ENCODE measurements at regions not wholly inside any gene's neighbourhood (a gene's known extent, or its start where the extent isn't known, plus 50 kb on each side); places are given as distances from the start of the nearest gene placed in this dataset.
"Not testable (repeated sequence)": the region's sequence is repeated elsewhere in the genome, so short reads cannot be mapped to it uniquely, and the experiment has no call there.

DNA sequence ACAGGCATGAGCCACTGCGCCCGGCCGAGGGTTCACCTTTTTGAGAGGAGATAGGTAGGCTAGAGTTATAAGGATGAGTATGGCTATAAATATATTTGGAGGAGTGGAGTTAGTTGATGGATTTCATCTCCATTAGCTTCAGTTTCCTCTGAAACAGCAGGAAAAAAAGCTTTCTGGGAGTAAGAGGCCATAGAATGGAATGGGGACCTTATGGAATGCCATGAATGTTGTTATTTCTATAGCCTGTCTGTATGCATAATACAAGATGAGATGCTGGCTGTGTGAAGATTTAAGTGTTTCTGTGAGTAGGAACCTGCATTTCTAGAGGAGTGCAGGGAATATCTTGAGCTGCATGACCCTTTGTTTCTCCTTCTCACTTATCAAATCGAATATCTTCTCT lies 114.9 kb upstream of the ARX start:
- DNase-seq: no peak

DNA sequence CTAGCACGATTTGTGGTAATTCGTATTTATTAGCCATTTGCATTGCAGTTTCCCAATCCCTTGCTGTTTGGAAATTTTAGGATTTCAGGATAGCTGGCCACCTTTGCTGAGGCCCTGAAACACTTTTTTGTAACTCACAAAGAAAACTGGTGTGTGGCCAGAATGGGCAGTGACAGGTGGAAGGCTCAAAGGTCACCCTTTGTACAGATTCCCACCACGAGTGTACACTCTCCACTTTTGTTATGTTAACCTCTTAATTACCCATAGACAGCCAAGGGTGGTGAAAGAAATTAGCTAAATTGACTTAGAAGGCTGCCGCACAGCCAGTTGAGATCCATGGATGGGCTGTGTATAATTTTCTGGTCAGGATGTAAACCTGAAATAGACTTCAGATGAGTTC lies 109.7 kb upstream of the ARX start:
- DNase-seq: no peak

DNA sequence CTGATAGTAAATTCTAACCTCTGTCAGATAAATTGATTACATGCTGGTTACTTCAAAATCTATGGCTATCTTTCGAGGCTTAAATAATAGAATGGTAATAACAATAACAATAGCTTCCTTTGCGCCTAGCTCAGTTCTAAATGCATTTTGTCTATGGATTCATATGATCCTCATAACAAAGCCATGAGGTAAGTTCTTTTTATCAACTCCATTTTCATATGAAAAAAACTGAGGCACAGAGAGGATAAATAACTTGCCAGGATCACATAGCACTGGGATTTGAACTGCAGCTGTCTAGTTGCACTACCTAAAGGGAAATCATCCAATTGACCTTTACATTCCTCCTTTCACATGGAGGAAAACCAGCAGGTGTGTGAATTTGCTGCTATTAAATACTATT lies 108.6 kb upstream of the ARX start:
- DNase-seq: no peak

DNA sequence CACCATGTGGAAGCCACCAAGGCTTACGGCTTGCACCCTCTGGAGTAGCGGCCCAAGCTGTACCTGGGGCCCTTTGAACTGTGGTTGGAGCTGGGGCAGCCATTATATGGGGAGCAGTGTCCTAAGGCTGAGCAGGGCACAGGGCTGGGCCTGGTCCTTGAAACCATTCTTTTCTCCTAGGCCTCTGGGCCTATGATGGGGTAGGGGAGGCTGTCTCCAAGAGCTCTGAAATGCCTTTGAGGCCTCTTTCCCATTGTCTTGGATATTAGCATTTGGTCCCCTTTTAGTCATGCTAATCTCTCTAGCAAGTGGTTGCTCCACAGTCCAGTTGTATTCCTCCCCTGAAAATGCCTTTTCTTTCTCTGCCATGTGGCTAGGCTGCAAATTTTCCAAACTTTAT lies 96.4 kb upstream of the ARX start:
- DNase-seq: no peak

DNA sequence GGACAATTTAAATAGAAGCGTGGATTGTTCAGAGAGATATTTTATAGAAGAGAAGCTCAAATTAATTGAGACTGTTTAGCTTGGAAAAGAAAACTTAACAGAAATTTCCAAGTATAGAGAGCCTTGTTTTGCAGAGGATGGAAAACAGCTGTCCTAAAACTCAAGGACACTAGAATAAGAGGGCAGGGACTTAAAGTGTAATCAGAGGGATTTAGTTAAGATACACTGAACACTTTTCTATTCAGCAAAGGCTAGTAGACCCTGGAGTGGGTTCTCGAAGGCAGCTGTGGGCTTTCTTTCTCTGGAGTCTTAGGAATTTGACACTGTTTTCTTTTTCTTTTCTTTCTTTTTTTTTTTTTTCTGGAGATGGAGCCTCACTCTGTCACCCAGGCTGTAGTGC lies 92.7 kb upstream of the ARX start:
- no peak for DNase-seq

DNA sequence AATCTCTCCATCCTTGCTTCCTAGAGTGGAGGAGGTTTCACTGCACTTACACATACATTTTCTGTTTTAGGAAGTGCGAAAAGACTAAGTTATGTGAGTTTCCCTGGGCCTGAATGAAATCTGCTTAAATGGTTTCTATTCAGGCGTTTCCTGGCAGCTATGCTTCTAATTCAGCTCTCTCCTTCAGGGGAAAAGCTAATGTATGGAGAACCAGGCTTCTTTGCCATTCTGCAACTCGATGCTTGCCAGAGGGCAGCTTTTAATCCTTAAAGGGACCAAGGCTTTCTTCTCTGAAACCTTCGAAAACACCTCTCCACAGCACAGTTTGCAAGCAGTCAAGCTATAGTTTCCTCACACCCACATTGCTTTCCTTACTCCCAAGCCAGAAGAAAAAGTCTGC lies 89.5 kb upstream of the ARX start:
- DNase-seq: no peak

DNA sequence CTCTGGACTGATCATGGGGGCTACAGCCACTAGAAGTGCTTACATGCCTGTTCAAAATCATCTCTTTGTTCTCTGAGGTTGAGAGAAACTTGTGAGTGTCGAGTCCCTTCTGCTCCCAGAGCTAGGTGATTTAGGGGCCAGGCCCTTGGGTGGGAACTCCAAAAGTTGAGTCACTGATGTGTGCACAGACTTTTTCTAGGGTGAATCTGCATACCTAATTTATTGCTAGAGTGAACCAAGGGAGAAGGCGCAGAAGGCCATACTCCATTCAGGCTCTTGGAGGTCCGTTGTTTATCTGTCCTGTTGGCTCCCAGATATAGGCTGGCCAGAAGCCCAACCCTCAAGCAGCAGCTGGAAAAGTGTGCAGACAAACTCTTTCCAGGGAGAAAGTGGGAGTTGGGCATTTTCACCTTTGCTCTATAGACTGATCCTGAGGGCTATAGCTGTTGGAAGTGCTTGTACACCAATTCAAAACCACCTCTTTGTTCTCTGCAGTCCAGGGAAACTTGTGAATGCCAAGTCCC lies 80.8 kb upstream of the ARX start:
- no peak for DNase-seq

DNA sequence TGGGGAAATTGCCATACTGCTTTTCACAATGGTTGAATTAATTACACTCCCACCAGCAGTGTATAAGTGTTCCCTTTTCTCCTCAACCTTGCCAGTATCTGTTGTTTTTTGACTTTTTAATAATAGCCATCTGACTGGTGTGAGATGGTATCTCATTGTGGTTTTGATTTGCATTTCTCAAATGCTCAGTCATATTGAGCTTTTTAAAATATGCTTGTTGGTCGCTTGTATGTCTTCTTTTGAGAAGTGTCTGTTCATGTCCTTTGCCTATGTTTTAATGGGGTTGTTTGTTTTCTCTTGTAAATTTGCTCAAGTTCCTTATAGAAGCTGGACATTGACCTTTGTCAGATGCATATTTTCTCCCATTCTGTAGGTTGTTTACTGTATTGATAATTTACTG lies 75.4 kb upstream of the ARX start:
- not testable (repeated sequence) for DNase-seq

DNA sequence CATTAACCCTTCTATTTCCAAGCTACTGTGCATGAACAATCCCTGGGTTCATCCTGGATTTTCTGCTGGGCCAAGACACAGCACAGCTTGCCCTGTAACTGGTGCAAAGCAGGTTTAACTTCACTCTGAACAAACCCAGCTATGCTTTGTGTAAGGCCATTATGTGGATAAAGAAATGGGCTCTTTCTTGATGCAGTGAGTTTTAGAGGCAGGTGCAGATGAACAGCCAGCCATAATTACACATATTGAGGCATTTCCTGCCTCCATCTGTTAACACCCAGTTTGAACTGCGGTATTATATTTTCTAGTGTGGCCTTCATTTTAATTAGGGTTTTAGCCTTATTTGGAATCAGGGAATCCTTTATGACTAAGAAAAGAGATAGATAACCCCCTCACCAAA lies 68.7 kb upstream of the ARX start:
- DNase-seq: no peak

DNA sequence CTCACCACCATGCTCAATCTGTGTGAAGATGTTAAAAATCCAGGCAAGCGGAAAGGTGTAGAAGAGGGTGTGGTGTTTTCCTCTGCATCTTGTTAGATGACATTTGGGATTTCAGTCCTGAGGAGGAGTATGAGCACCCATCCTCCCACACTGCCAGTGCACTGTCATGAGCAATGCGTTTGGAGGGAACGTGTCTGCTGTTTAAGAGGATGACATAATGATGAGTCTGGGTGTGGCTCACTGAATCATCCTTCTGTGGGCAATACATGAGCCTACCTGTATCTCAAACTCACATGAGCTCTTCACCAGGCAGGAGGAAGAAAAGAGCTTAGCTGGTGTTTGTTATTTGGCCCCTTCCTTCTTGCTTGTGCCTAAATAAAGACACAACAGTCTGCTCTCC lies 67.9 kb upstream of the ARX start:
- no peak for DNase-seq

DNA sequence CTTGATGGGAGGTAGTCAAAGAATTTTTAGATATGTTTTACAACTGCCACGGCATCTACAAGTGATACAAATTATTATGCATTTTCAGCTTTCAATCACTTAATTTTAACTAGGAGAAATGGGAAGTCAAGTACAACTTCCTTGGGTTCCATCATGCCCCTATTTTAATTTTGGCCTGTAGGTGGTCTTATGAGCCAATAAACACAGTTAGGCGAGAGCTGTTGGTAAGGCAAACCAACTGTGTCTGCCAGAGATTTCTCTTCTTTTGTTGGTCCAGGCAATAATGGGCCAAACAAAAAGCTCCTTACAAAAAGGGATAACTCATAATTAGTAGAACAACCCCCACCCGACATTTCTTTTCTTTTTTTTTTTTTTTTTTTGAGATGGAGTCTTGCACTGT lies 63.3 kb upstream of the ARX start:
- no peak for DNase-seq

DNA sequence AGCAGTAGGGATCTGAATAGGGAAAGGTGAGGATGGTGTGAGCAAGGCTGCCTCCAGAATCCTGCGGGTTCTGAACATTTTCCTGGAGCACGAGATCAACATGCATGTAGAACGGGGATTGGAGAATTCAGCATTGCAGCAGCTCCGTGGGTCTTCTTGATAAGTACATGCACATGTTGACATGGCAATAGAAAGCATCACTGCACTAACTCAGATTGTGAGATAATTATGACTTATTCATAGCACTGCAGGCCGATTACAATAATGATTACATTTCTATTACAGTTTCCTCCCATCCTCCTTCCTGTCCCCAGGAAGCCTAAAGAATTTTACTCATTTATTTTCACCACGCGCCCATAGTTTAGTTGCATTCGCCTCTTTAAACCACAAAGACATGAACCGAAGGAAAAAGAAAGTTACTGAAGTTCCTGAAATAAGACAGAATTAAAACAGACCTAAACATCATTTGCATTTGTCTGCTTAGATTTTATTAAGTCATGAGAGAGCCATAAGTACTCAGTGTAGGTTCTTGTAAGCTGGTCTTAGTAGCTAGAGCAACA lies 61.3 kb upstream of the ARX start:
- DNase-seq: no peak

DNA sequence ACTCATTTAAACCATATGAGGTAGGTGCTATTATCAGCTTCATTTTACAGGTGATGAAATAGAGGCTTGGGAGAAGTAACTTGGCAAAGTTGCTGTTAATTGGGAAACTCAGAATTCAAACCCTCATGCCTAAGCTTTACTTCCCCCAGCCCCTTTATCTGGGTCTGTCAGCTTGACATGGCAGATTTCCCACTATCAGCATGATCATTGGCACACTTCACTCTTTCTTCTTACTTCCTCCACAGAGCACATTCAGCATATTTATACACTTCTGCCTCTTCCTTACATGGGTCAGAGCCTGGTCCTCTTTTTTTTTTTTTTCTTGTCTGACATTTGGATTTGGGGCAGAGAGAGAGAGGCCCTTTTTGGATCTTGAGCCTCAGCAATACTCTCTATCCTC lies 56.5 kb upstream of the ARX start:
- no peak for DNase-seq

DNA sequence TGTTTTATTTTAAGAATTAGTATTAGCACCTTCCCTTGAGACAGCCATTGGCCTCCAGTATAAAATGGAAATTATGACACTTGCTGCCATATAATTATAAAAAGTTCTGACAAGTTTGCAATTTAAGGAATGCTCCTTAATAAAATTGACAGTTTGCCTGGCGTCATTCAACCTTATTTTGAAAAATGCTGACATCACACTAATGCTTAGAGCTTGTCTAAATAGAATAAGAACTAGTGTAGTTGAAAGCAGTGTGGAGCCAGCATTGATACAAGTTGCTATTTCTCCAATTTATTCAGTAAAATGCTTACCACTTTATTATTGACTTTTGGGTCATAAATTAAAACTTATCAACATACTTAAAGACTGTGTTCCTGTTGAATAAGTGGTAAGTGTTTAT lies 54.3 kb upstream of the ARX start:
- no peak for DNase-seq

DNA sequence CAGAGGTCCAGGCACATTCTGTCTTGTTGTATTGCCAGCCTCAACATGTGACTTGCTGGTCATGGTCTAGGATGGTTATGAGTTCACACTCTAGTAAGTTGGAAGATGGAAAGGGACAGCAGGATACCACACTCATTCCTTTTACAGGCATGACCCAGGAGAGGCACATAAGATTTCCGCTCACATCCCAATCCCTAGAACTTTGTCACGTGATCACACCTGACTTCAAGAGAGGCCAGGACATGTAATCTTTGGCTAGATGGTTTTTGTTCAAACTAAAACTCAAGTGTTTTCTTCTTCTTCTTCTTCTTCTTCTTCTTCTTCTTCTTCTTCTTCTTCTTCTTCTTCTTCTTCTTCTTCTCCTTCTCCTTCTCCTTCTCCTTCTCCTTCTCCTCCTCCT lies 53.4 kb upstream of the ARX start:
- no peak for DNase-seq

DNA sequence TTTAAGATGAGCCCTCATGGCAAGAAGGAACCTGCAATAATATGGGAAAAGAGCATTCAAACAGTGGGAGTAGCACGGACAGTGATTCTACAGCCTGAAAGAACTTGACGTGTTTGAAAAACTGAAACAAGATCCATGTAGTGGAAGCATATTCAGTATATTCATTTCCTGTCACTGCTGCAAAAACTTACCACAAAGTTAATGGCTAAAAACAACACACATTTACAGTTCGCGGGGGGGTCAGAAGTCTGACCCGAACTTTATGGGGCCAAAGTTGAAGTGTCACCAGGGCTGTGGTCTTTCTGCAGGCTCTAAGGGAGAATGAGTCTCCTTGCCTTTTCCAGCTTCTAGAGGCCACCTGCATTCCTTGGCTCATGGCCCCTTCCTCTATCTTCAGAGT lies 52.6 kb upstream of the ARX start:
- no peak for DNase-seq

DNA sequence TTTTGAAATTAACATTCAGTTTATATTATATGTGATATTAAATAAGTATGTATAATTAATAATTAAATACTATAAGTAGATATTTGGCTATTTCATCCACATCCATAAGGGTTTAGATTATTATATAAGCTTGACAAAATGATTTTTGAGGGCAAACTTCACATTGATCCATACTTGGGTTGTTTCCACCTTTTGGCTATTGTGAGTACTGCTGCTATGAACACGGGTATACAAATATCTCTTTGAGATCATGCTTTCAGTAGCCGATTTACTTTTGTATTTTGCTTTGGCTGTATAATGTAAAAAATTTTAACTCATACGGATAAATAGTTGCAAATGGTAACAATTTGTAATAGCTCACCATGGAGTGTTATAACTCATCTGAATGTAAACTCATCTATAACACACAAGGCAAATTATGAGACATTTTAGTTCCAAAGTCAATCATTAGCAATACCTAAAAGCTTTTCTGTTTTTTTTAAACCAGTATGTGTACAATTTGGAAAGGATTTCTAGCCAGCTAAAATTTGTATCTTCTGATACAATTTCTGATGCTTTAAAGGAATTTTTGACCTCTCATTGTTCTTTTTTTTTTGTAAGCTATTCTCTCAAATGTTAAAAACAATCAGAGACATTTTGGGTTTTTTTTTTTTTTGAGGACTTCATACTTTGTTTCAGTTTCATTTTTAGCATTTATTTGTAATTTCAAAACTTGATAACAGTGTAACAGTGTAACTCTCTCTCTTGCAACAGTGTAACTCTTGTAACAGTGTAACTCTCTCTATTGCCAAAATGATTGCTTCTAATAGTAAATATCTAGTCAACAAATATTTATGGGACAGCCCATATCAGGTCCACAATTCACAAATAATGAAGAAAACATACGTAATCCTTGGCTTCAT lies 51.8 kb upstream of the ARX start:
- no peak for DNase-seq

DNA sequence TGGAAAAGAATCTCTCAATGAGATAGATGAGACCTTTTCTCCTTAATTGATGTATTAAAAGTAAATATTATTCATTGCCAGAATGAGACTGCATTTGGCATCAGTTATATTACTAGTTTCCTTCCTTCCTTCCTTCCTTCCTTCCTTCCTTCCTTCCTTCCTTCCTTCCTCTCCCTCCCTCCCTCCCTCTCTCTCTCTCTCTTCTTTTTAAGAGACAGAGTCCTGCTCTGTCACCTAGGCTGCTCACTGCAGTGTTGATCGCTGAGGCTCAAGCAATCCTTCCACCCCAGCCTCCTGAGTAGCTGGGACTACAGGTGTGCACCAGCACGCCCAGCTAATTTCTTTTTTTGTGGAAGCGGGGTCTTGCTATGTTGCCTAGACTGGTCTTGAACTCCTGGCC lies 50.4 kb upstream of the ARX start:
- DNase-seq: no peak
